Ovary (tissue), 7 donors: ENCODE measurements at regions not wholly inside any gene's neighbourhood (a gene's known extent, or its start where the extent isn't known, plus 50 kb on each side); places are given as distances from the start of the nearest gene placed in this dataset.

Experiments used
- DNase-seq, 5 donors: peaks; one replicate each; pipeline ENCODE4 v3.0.0-alpha.2; 2019 to 2020
- H3K27ac ChIP-seq, 2 donors: fragments of 200-600 bp; one replicate each; pipeline versions ENCODE4 v1.5.1 to v1.8.0; 2019 to 2022
- H3K27me3 ChIP-seq: fragments of 200-600 bp; one replicate; pipeline ENCODE4 v1.8.0; 2022
- H3K36me3 ChIP-seq: fragments of 200-600 bp; sonication (generic); one replicate; pipeline ENCODE4 v1.5.1; 2019
- H3K4me1 ChIP-seq: one replicate; pipeline ENCODE4 v1.8.1; 2013; ENCODE audit warnings: mild to moderate bottlenecking, moderate library complexity; ENCODE audit not compliant: insufficient read depth
- H3K4me3 ChIP-seq: fragments of 200-600 bp; sonication (generic); one replicate; pipeline ENCODE4 v1.5.1; 2017
- H3K9me3 ChIP-seq, 2 donors: fragments of 200-600 bp in 1 of 2; sonication (generic) in 1 of 2; one replicate each; pipeline versions ENCODE4 v1.5.1 to v1.8.1; 2013 to 2019; ENCODE audit warnings: mild to moderate bottlenecking in 1 of 2, moderate library complexity in 1 of 2
- CTCF ChIP-seq, 3 donors: fragments of 450-650 bp in 2 of 3; fragments of 200-600 bp in 1 of 3; IDR thresholded peaks; one replicate each; pipeline versions ENCODE4 v1.5.1 to v1.8.0; 2016 to 2022; ENCODE audit warnings: antibody characterized with exemption in 3 of 3, mild to moderate bottlenecking in 1 of 3
- EP300 ChIP-seq: sonication (generic); formaldehyde crosslinking; IDR thresholded peaks from one replicate; pipeline ENCODE4 v1.6.1; 2017; ENCODE audit warnings: antibody characterized with exemption
- POLR2A ChIP-seq: fragments of 450-650 bp; IDR thresholded peaks from one replicate; pipeline ENCODE4 v1.6.1; 2017; ENCODE audit warnings: antibody characterized with exemption, mild to moderate bottlenecking, moderate library complexity
- WGBS, 3 donors: extraction: QIAGEN DNeasy Blood & Tissue Kit in 1 of 3; methylation state at CpG; one replicate each; pipeline versions ENCODE4 v1.1.5 to v1.1.7; 2013 to 2017; 5-methylcytosine and 5-hydroxymethylcytosine counted together
- intact Hi-C, 4 donors: fragments of 100-400 bp; cut with DNase I; formaldehyde crosslinking; loops; one replicate each; pipeline versions ENCODE4 v1.11.0 to v1.15.1; 2022 to 2023
- donor health status: DM: no; HTN: no; CAD: no; lungs with moderate emphysema.
- donor health status: DM: no; HTN: no; CAD: no.
- donor health status: Bipolar disorder and iron deficiency.
- donor health status: DM: no; HTN: no; CAD: no.
- donor health status: DM: yes; HTN: yes; CAD: no.

GRCh38 chr14:98819867-98820206 lies 452.2 kb downstream of the BCL11B start:
- no peak overlapping the region for H3K27ac ChIP-seq
- no peak for DNase-seq
- H3K27me3 ChIP-seq: no peaks in the 10 kb centered on the region
- intact Hi-C loops: no loop called here
- H3K9me3 ChIP-seq: no peaks in the 10 kb centered on the region
- WGBS, 3 donors: 45 to 61% (median 52%) methylated on average over 2 of the region's 2 CpGs
- no peaks in the 10 kb centered on the region for H3K4me1 ChIP-seq
- H3K4me3 ChIP-seq: no peak overlapping the region
- H3K36me3 ChIP-seq: no peaks in the 10 kb centered on the region
- no peak for TF ChIP-seq POLR2A
- no peak for TF ChIP-seq EP300
- TF ChIP-seq CTCF (IDR thresholded peaks at IDR 0.05): no peak

- intact Hi-C loops: no loop called here
- WGBS, 3 donors: 78 to 88% (median 84%) methylated on average over 3 of the region's 3 CpGs
- no peak overlapping the region for H3K27ac ChIP-seq
Observed at GRCh38 chr14:98822917-98823316, 449.1 kb downstream of the BCL11B start.

GRCh38 chr14:98826618-98827017 lies 445.4 kb downstream of the BCL11B start:
- Histone ChIP-seq H3K27me3 (no peaks in the 10 kb centered on the region), H3K36me3 (no peaks in the 10 kb centered on the region), H3K4me1 (no peaks in the 10 kb centered on the region), H3K27ac (no peak overlapping the region), H3K9me3 (no peaks in the 10 kb centered on the region), H3K4me3 (no peak overlapping the region)
- intact Hi-C loops: no loop called here
- DNase-seq: no peak
- TF ChIP-seq EP300: no peak
- TF ChIP-seq POLR2A: no peak
- no peak for TF ChIP-seq CTCF (IDR thresholded peaks at IDR 0.05)
- 41 to 54% (median 42%) methylated on average over 1 of the region's 1 CpG for WGBS, 3 donors

More at GRCh38 chr14:98822917-98823316, 449.1 kb downstream of the BCL11B start:
- Histone ChIP-seq H3K4me1 (no peaks in the 10 kb centered on the region), H3K9me3 (no peaks in the 10 kb centered on the region), H3K27me3 (no peaks in the 10 kb centered on the region), H3K4me3 (no peak overlapping the region), H3K36me3 (no peaks in the 10 kb centered on the region)
- no peak for DNase-seq
- TF ChIP-seq CTCF (IDR thresholded peaks at IDR 0.05): no peak
- no peak for TF ChIP-seq EP300
- no peak for TF ChIP-seq POLR2A

GRCh38 chr14:98834119-98834518 lies 437.9 kb downstream of the BCL11B start:
- TF ChIP-seq CTCF (IDR thresholded peaks at IDR 0.05) (no peak), EP300 (no peak), POLR2A (no peak)
- no peak overlapping the region for H3K27ac ChIP-seq
- intact Hi-C loops: no loop called here
- no peaks in the 10 kb centered on the region for H3K27me3 ChIP-seq
- no peaks in the 10 kb centered on the region for H3K9me3 ChIP-seq
- H3K4me3 ChIP-seq: no peak overlapping the region
- H3K36me3 ChIP-seq: no peaks in the 10 kb centered on the region
- 83 to 93% (median 89%) methylated on average over 2 of the region's 2 CpGs for WGBS, 3 donors
- DNase-seq: no peak
- no peaks in the 10 kb centered on the region for H3K4me1 ChIP-seq
